ENCODE measurements at regions not wholly inside any gene's neighbourhood (a gene's known extent, or its start where the extent isn't known, plus 50 kb on each side); places are given as distances from the start of the nearest gene placed in this dataset.

- DNase-seq, result no peak
Measured at GRCh38 chr10:108275895-108276685, 1111.6 kb upstream of the SORCS1 start.

GRCh38 chr10:108260383-108260906 lies 1095.9 kb upstream of the SORCS1 start:
- DNase-seq, result no peak

- no peak for DNase-seq
Measured at GRCh38 chr10:108254089-108254488, 1089.6 kb upstream of the SORCS1 start.

GRCh38 chr10:108252771-108253170 lies 1088.3 kb upstream of the SORCS1 start:
- no peak for DNase-seq

GRCh38 chr10:108250936-108251620 lies 1086.6 kb upstream of the SORCS1 start:
- DNase-seq, result no peak

GRCh38 chr10:108249940-108250339 lies 1085.4 kb upstream of the SORCS1 start:
- DNase-seq, result no peak

GRCh38 chr10:108244443-108245228 lies 1080.1 kb upstream of the SORCS1 start:
- DNase-seq, result no peak

GRCh38 chr10:108241166-108241565 lies 1076.7 kb upstream of the SORCS1 start:
- DNase-seq, result no peak

- no peak for DNase-seq
Measured at GRCh38 chr10:108238261-108238660, 1073.8 kb upstream of the SORCS1 start.

- no peak for DNase-seq
Measured at GRCh38 chr10:108230478-108231170, 1066.1 kb upstream of the SORCS1 start.

- no peak for DNase-seq
Measured at GRCh38 chr10:108208732-108209131, 1044.2 kb upstream of the SORCS1 start.

- no peak for DNase-seq
Measured at GRCh38 chr10:108208038-108208437, 1043.5 kb upstream of the SORCS1 start.

GRCh38 chr10:108204528-108205305 lies 1040.2 kb upstream of the SORCS1 start:
- DNase-seq, result peak; percentile 2

GRCh38 chr10:108203905-108204527 lies 1039.5 kb upstream of the SORCS1 start:
- DNase-seq, result no peak

GRCh38 chr10:108187408-108188012 lies 1023.0 kb upstream of the SORCS1 start:
- no peak for DNase-seq

- no peak for DNase-seq
Measured at GRCh38 chr10:108184114-108184513, 1019.6 kb upstream of the SORCS1 start.

GRCh38 chr10:108180878-108181277 lies 1016.4 kb upstream of the SORCS1 start:
- no peak for DNase-seq

- DNase-seq, result no peak
Measured at GRCh38 chr10:108169846-108170245, 1005.3 kb upstream of the SORCS1 start.

GRCh38 chr10:108167766-108168165 lies 1003.3 kb upstream of the SORCS1 start:
- no peak for DNase-seq

GRCh38 chr10:108166401-108166800 lies 1001.9 kb upstream of the SORCS1 start:
- DNase-seq, result no peak

GRCh38 chr10:108147346-108147745 lies 982.8 kb upstream of the SORCS1 start:
- no peak for DNase-seq

All from inflammatory macrophage treated with lipopolysaccharide for 4 hours (primary cell).